ENCODE measurements at regions not wholly inside any gene's neighbourhood (a gene's known extent, or its start where the extent isn't known, plus 50 kb on each side); places are given as distances from the start of the nearest gene placed in this dataset.

GRCh38 chr10:2077231-2077630, 339.9 kb upstream of the ADARB2 start:
- 72 to 81% methylated on average over 5 of the region's 5 CpGs for WGBS, 2 donors
- intact Hi-C loops (cut with DNase I; ENCODE audit: low total_unique reads): no loop called here
- DNase-seq: no peak
- no peak overlapping the region for H3K4me3 ChIP-seq
- no peaks in the 10 kb centered on the region for H3K36me3 ChIP-seq (ENCODE audit: low read depth, missing control alignments)
- H3K27ac ChIP-seq: no peak overlapping the region
- H3K4me1 ChIP-seq: no peaks in the 10 kb centered on the region
- H3K27me3 ChIP-seq: no peaks in the 10 kb centered on the region
- TF ChIP-seq CTCF (IDR thresholded peaks at IDR 0.05): no peak
- no peak for TF ChIP-seq POLR2A (IDR thresholded peaks at IDR 0.05)
- H3K9me3 ChIP-seq: no peaks in the 10 kb centered on the region

GRCh38 chr10:2076528-2076927, 339.2 kb upstream of the ADARB2 start:
- DNase-seq: no peak
- H3K4me3 ChIP-seq: no peak overlapping the region
- 63 to 80% methylated on average over 6 to 11 of the region's 11 CpGs for WGBS, 2 donors
- H3K27ac ChIP-seq: no peak overlapping the region
- H3K4me1 ChIP-seq: no peaks in the 10 kb centered on the region
- intact Hi-C loops (cut with DNase I; ENCODE audit: low total_unique reads): no loop called here
- H3K36me3 ChIP-seq (ENCODE audit: low read depth, missing control alignments): no peaks in the 10 kb centered on the region
- H3K9me3 ChIP-seq: no peaks in the 10 kb centered on the region
- no peak for TF ChIP-seq POLR2A (IDR thresholded peaks at IDR 0.05)
- TF ChIP-seq CTCF (IDR thresholded peaks at IDR 0.05): no peak
- no peaks in the 10 kb centered on the region for H3K27me3 ChIP-seq

GRCh38 chr10:2067015-2067414, 329.7 kb upstream of the ADARB2 start:
- Histone ChIP-seq H3K4me1 (no peaks in the 10 kb centered on the region), H3K9me3 (no peaks in the 10 kb centered on the region), H3K36me3 (ENCODE audit: low read depth, missing control alignments) (no peaks in the 10 kb centered on the region), H3K27me3 (no peaks in the 10 kb centered on the region), H3K4me3 (no peak overlapping the region), H3K27ac (no peak overlapping the region)
- TF ChIP-seq POLR2A (IDR thresholded peaks at IDR 0.05): no peak
- no peak for TF ChIP-seq CTCF (IDR thresholded peaks at IDR 0.05)
- 66% methylated on average over 2 of the region's 2 CpGs for WGBS, 2 donors
- intact Hi-C loops (cut with DNase I; ENCODE audit: low total_unique reads): no loop called here
- DNase-seq: no peak

GRCh38 chr10:2054728-2055127, 317.4 kb upstream of the ADARB2 start:
- Histone ChIP-seq H3K36me3 (ENCODE audit: low read depth, missing control alignments) (no peaks in the 10 kb centered on the region), H3K27me3 (no peaks in the 10 kb centered on the region), H3K27ac (no peak overlapping the region), H3K4me1 (no peaks in the 10 kb centered on the region), H3K9me3 (no peaks in the 10 kb centered on the region), H3K4me3 (no peak overlapping the region)
- no peak for DNase-seq
- TF ChIP-seq POLR2A (IDR thresholded peaks at IDR 0.05) (no peak), CTCF (IDR thresholded peaks at IDR 0.05) (no peak)
- WGBS, 2 donors: 51 to 52% methylated on average over 3 of the region's 3 CpGs
- intact Hi-C loops (cut with DNase I; ENCODE audit: low total_unique reads): loop anchor here (10.0 kb wide), 1 partner anchor 840 kb away; no protein-coding TSS in a partner anchor

- WGBS, 2 donors: 67 to 68% methylated on average over 5 of the region's 5 CpGs
- Histone ChIP-seq H3K4me1 (no peaks in the 10 kb centered on the region), H3K27ac (no peak overlapping the region), H3K27me3 (no peaks in the 10 kb centered on the region), H3K4me3 (no peak overlapping the region), H3K9me3 (no peaks in the 10 kb centered on the region), H3K36me3 (ENCODE audit: low read depth, missing control alignments) (no peaks in the 10 kb centered on the region)
- intact Hi-C loops (cut with DNase I; ENCODE audit: low total_unique reads): loop anchor here (10.0 kb wide), 1 partner anchor 841 kb away; no protein-coding TSS in a partner anchor
- TF ChIP-seq POLR2A (IDR thresholded peaks at IDR 0.05) (no peak), CTCF (IDR thresholded peaks at IDR 0.05) (no peak)
- no peak for DNase-seq
Observed at GRCh38 chr10:2053805-2054204, 316.5 kb upstream of the ADARB2 start.
